Erythroblast (primary cell): ENCODE measurements at regions not wholly inside any gene's neighbourhood (a gene's known extent, or its start where the extent isn't known, plus 50 kb on each side); places are given as distances from the start of the nearest gene placed in this dataset.

ENCODE experiments used
- GATA1 ChIP-seq: IDR thresholded peaks from 2 replicates; pipeline ENCODE4 v1.6.1; 2011; ENCODE audit warnings: low read depth, mild to moderate bottlenecking, control low read depth, low read length, moderate library complexity
- POLR2A ChIP-seq: IDR thresholded peaks from 2 replicates; pipeline ENCODE4 v1.6.1; 2011; ENCODE audit warnings: mild to moderate bottlenecking, low read length

GRCh38 chr13:79767126-79767525, 286.2 kb downstream of the NDFIP2 start:
- no peak for TF ChIP-seq POLR2A
- TF ChIP-seq GATA1: no peak
